ENCODE measurements at regions not wholly inside any gene's neighbourhood (a gene's known extent, or its start where the extent isn't known, plus 50 kb on each side); places are given as distances from the start of the nearest gene placed in this dataset.
"Not testable (repeated sequence)": the region's sequence is repeated elsewhere in the genome, so short reads cannot be mapped to it uniquely, and the experiment has no call there.

DNA sequence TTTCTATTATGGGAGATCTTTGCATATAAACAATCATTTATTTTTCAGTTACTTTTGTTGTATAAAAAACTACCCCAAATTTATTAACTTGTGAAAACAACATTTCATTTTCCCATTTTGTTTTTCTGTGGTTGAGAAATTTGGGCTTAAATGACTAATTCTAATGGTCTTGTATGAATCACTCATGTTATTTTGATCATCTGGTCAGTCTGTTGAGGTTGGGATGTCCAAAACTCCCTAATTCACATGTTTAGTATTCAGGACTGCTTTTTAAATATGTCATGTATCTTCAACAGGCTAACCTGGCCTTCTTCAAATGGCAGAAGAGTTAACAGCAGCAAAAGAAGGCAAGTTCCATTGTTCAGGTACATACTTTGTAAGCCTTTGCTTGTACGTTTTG lies 788.1 kb downstream of the TRIB2 start:
- DNase-seq (ENCODE audit: low spot score), result no peak
- POLR2A ChIA-PET (ENCODE audit: low non-redundant PET), result no interaction called here
- CTCF ChIA-PET, result interaction anchor here (0.6 kb wide), 1 partner anchor 1485 kb away, joined by 3 read pairs; no protein-coding TSS in a partner anchor
- TF ChIP-seq, protein P1, sequence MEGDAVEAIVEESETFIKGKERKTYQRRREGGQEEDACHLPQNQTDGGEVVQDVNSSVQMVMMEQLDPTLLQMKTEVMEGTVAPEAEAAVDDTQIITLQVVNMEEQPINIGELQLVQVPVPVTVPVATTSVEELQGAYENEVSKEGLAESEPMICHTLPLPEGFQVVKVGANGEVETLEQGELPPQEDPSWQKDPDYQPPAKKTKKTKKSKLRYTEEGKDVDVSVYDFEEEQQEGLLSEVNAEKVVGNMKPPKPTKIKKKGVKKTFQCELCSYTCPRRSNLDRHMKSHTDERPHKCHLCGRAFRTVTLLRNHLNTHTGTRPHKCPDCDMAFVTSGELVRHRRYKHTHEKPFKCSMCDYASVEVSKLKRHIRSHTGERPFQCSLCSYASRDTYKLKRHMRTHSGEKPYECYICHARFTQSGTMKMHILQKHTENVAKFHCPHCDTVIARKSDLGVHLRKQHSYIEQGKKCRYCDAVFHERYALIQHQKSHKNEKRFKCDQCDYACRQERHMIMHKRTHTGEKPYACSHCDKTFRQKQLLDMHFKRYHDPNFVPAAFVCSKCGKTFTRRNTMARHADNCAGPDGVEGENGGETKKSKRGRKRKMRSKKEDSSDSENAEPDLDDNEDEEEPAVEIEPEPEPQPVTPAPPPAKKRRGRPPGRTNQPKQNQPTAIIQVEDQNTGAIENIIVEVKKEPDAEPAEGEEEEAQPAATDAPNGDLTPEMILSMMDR (conservative IDR thresholded peaks at IDR 0.05; ENCODE audit: low read depth), result no peak
- H3K27ac ChIP-seq, result no peak overlapping the region

DNA sequence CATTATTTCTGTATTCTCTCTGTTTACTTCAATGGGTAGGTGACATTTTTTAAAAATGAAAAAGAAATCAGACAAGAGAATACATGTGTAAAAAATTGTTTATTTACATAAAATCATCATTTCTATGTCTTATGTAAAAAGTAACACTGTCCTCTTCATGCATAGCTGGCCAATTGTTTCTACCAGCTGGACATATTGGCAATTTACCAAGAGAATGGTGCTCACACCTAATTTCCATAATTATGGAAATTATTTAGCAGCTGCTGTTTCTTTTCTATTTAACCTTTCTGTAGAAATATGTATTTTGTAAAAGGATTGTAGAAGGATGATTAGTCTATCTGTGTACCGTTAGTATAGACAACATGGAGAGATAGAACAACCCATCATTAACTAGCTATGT lies 791.9 kb downstream of the TRIB2 start:
- DNase-seq (ENCODE audit: low spot score), result no peak
- POLR2A ChIA-PET (ENCODE audit: low non-redundant PET), result no interaction called here
- H3K27ac ChIP-seq, result no peak overlapping the region
- CTCF ChIA-PET, result no interaction called here
- TF ChIP-seq, protein P1 (conservative IDR thresholded peaks at IDR 0.05; ENCODE audit: low read depth), result no peak

DNA sequence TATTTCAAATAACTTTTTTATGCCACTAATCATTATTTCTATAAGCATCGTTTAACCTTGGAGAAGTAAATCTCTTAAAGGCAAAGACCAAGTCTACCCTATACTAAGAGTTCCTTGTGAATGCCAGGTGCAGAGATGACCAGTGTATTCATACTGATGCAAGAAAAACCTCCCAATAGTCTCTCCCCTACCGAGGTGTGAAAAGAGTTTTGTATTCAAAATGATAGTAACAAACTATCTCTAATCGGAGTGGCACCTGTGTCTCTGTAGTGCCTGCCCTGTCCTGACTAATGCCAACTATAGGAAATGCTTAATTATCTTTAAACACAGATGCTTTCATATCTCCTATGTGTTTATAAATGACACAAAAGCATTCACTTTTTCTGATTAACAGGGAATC lies 798.5 kb downstream of the TRIB2 start:
- H3K27ac ChIP-seq, result no peak overlapping the region
- ChIA-PET POLR2A (ENCODE audit: low non-redundant PET) (no interaction called here), CTCF (no interaction called here)
- DNase-seq (ENCODE audit: low spot score), result no peak
- TF ChIP-seq, protein P1 (conservative IDR thresholded peaks at IDR 0.05; ENCODE audit: low read depth), result no peak

DNA sequence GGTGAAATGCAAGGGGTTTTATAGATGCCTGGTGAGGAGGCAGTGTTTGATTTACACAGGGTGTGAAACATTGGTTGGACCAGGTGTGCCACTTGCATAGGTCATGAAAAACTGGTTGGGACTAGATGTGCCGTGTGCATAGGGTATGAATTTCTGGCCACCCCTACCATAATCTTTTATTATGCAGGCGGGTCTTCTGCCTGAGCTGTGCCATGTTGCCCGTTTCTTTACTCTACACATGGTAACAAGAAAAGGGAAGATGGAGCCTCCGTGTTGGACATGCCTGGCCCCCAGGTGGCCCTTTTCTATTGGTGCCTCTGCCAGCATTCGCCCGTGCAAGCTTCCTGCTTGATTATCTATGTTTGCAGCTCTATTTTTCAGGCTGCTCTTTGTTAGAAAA lies 805.4 kb downstream of the TRIB2 start:
- no peak for DNase-seq (ENCODE audit: low spot score)
- TF ChIP-seq, protein P1 (conservative IDR thresholded peaks at IDR 0.05; ENCODE audit: low read depth), result no peak
- H3K27ac ChIP-seq, result no peak overlapping the region
- ChIA-PET POLR2A (ENCODE audit: low non-redundant PET) (no interaction called here), CTCF (interaction anchor here (0.6 kb wide), 1 partner anchor 397 kb away, joined by 3 read pairs; no protein-coding TSS in a partner anchor)

DNA sequence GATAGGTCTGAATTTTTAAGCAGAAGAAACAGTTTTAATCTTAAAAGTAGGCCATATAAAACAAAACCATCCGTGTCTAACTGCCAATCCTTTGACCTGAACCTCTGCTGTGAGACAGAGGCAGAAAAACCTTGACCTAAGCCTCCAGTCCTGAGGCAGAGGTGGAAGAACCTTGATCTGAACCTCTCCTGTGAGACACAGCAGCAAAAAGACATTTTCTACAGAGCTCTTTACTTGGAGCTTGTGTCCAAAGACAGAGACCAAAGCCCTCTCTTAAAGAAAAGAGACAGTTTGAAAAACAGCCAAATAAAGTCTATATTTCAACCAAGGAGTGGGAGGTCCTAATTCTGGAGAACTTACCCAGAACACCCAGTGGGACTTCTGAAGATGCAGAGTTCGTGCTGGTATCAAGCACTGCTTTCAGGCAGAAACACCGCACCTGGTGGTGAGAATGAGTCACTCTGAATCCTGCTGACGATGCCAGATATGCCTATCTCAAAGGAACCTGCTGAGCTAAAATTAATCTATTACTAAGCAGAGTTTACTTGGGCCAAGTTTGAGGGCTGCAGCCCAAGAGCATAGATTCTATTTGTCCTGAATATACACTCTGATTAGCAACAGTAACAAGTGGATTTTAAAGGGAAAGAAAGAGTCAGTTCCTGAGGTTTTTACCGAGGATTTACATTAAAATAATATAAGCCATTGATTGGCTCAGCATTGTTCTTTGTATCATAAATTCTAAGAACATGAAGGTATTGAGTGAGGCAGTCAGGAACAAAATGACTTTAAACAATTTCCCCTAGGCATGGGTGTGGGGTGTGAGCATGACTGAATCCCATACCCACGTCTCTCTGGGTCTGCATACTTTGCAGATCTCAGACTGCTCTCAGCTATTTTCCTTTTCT lies 806.4 kb downstream of the TRIB2 start:
- peak; percentile 44 for DNase-seq (ENCODE audit: low spot score)
- TF ChIP-seq, protein P1 (conservative IDR thresholded peaks at IDR 0.05; ENCODE audit: low read depth), result no peak
- H3K27ac ChIP-seq, result no peak overlapping the region
- ChIA-PET POLR2A (ENCODE audit: low non-redundant PET) (no interaction called here), CTCF (no interaction called here)

DNA sequence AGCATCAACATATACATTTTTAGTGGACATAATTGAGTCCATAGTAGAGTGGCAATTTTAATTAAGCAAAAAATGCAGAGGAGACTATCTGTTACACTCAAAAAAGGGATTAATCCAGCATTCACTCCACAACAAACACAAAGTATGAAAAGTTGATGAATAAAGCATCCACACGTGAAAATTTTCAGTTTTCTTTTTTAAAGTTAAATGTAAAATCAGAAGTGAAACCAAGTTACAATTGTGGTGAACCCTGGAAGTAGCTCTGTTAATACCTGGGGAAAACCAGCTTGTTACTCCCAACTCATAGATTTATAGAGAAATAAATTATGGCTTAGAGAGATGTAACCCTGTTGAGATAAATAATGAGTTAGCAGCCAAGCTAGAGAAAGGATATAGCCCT lies 807.8 kb downstream of the TRIB2 start:
- TF ChIP-seq, protein P1 (conservative IDR thresholded peaks at IDR 0.05; ENCODE audit: low read depth), result no peak
- ChIA-PET POLR2A (ENCODE audit: low non-redundant PET) (no interaction called here), CTCF (no interaction called here)
- DNase-seq (ENCODE audit: low spot score), result no peak
- no peak overlapping the region for H3K27ac ChIP-seq

DNA sequence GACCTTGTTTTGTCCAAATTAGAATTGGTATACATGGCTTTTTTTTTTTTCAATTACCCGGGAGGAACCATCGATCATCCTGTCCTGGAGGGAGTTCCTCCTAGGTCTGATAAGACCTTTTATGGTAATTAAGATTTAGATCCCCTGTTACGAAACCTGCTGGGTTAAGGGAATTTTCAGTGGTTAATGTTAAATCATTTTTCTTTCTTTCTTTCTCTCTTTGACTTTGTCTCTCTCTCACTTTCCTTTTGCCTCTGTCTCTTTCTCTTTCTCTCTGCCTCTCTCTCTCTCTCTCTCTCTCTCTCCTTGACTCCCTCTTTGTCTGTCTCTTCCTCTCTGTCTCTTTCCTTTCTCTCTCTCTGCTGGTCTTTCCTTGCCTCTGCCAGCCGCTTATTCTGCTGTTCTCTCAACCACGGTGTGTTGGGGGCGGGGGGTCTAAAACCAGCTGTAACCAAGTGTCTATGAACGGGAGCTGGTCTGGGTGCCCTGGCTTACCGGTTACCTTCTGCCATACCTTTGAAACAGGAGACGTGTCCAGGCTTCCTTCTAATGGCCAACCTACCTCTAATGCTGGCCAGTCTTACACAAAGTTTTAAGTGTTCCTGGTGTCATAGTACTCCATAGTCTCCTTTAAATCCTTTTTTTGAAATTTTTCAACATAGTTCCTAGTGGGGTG lies 815.1 kb downstream of the TRIB2 start:
- H3K27ac ChIP-seq; CTCF ChIA-PET; DNase-seq (ENCODE audit: low spot score); POLR2A ChIA-PET (ENCODE audit: low non-redundant PET): not testable (repeated sequence)

DNA sequence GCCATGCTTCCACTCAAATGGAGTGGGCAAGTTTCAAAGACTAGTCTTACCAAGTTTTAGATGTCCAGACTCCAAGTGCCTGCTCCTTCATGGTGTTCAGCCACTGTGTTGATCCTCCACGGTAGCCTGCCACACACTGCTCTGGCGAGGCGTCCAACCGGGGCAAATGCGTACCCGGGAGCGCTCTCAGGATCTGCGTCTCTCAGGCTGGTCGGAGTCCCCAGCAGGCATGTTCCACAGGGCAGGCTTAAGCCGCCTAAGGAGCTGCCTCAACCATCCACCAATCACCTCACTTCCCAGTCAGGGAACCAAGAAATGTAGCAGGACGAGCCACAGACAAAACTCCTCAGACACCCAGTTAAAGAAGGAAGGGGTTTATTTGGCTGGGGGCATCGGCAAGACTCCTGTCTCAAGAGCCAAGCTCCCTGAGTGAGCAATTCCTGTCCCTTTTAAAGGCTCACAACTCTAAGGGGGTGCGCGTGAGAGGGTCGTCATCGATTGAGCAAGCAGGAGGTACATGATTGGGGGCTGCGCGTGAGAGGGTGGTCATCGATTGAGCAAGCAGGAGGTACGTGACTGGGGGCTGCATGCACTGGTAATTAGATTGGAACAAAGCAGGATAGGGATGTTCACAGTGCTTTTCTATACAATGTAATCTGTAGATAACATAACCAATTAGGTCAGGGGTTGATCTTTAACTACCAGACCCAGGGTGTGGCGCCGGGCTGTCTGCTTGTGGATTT lies 816.2 kb downstream of the TRIB2 start:
- H3K27ac ChIP-seq; POLR2A ChIA-PET (ENCODE audit: low non-redundant PET); DNase-seq (ENCODE audit: low spot score); CTCF ChIA-PET: not testable (repeated sequence)

All from RWPE1 (cell line).